SK-N-SH (cell line): ENCODE measurements at regions not wholly inside any gene's neighbourhood (a gene's known extent, or its start where the extent isn't known, plus 50 kb on each side); places are given as distances from the start of the nearest gene placed in this dataset.

Experiments
- CTCF ChIP-seq: fragments of 200-600 bp; sonication (generic); IDR thresholded peaks from 2 replicates; pipeline ENCODE4 v1.6.1; 2017; ENCODE audit warnings: antibody characterized with exemption, mild to moderate bottlenecking, moderate library complexity
- EP300 ChIP-seq, 2 experiments: IDR thresholded peaks; 2 replicates each; pipeline versions ENCODE4 v1.4.0 to v1.6.1; 2012; ENCODE audit warnings: borderline replicate concordance in 1 of 2, low read depth in 1 of 2, low read length in 1 of 2
- GABPA ChIP-seq: IDR thresholded peaks from 2 replicates; pipeline ENCODE4 v1.4.0; 2012; ENCODE audit warnings: low read depth, mild to moderate bottlenecking
- JUND ChIP-seq: IDR thresholded peaks from 2 replicates; pipeline ENCODE4 v1.4.0; 2012
- MAX ChIP-seq: IDR thresholded peaks from 2 replicates; pipeline ENCODE4 v1.4.0; 2012; ENCODE audit warnings: low read depth
- POLR2AphosphoS5 ChIP-seq: IDR thresholded peaks from 2 replicates; pipeline ENCODE4 v1.6.1; 2012; ENCODE audit warnings: low read depth, low read length
- RAD21 ChIP-seq: IDR thresholded peaks from 2 replicates; pipeline ENCODE4 v1.6.1; 2012; ENCODE audit warnings: mild to moderate bottlenecking, low read length
- REST ChIP-seq: IDR thresholded peaks from 2 replicates; pipeline ENCODE4 v1.6.1; 2012; ENCODE audit warnings: mild to moderate bottlenecking, low read depth, low read length, moderate library complexity
- USF1 ChIP-seq: IDR thresholded peaks from 2 replicates; pipeline ENCODE4 v1.4.0; 2012; ENCODE audit warnings: low read depth, borderline replicate concordance
- USF2 ChIP-seq: fragments of 150-350 bp; IDR thresholded peaks from 2 replicates; pipeline ENCODE4 v1.6.1; 2017; ENCODE audit warnings: antibody characterized with exemption, low read length, low read depth, borderline replicate concordance
- YY1 ChIP-seq: IDR thresholded peaks from 2 replicates; pipeline ENCODE4 v1.4.0; 2012; ENCODE audit warnings: low read depth, mild to moderate bottlenecking

GRCh38 chr7:130920122-130920521 is 186.1 kb upstream of the KLF14 start:
- TF ChIP-seq CTCF (no peak), MAX (no peak), USF2 (no peak), REST (no peak), POLR2AphosphoS5 (no peak), EP300 (IDR thresholded peaks at IDR 0.05; ENCODE audit: borderline replicate concordance in 1 of 2, low read depth in 1 of 2, low read length in 1 of 2) (no peak), YY1 (no peak), USF1 (no peak), RAD21 (no peak), GABPA (no peak), JUND (no peak)
